CD4-positive, alpha-beta T cell (primary cell): ENCODE measurements at regions not wholly inside any gene's neighbourhood (a gene's known extent, or its start where the extent isn't known, plus 50 kb on each side); places are given as distances from the start of the nearest gene placed in this dataset.

ENCODE experiments used
- ATAC-seq: fragments of 200-7000 bp; cut with Tn5 transposase; one replicate; pipeline ENCODE4 v1.10.0; 2022; ENCODE audit warnings: mild to moderate bottlenecking; ENCODE audit not compliant: poor library complexity
- CTCF ChIA-PET: fragments of 350-600 bp; sonication (Branson Sonifier 250); formaldehyde crosslinking; loops from one replicate; lab custom pipeline; 2021; ENCODE audit warnings: antibody characterized with exemption, inconsistent platforms; lab: Charles Lee
- POLR2A ChIA-PET: fragments of 350-600 bp; sonication (Branson Sonifier 250); formaldehyde crosslinking; loops from one replicate; lab custom pipeline; 2021; ENCODE audit warnings: antibody characterized with exemption, inconsistent platforms; lab: Charles Lee
- DNase-seq, 14 experiments: peaks; one replicate each; pipeline ENCODE4 v3.0.0-alpha.2; 2013 to 2020; ENCODE audit warnings: mixed read lengths in 2 of 14
- H3K27ac ChIP-seq, 2 donors: one replicate each; pipeline versions ENCODE4 v1.5.1 to v1.7.0; 2013; ENCODE audit warnings: low read length in 2 of 2, low read depth in 1 of 2, mild to moderate bottlenecking in 1 of 2
- H3K27me3 ChIP-seq, 2 experiments: 1 replicate in 1 of 2; 2 replicates in 1 of 2; pipeline versions ENCODE4 v1.6.1 to v1.7.0; 2013; ENCODE audit warnings: low read length in 2 of 2, control low read depth in 1 of 2, mild to moderate bottlenecking in 1 of 2, moderate library complexity in 1 of 2; ENCODE audit not compliant: insufficient read depth in 2 of 2, control insufficient read depth in 1 of 2
- H3K36me3 ChIP-seq: one replicate; pipeline ENCODE4 v1.6.1; 2013; ENCODE audit warnings: low read length, control low read depth; ENCODE audit not compliant: insufficient read depth
- H3K4me1 ChIP-seq: one replicate; pipeline ENCODE4 v1.6.1; 2013; ENCODE audit warnings: low read length, control low read depth; ENCODE audit not compliant: insufficient read depth
- H3K4me3 ChIP-seq: one replicate; pipeline ENCODE4 v1.5.1; 2013; ENCODE audit warnings: mild to moderate bottlenecking, low read length, moderate library complexity
- H3K9me3 ChIP-seq, 2 experiments: 1 replicate in 1 of 2; 2 replicates in 1 of 2; pipeline versions ENCODE4 v1.6.1 to v1.7.0; 2013; ENCODE audit warnings: low read length in 2 of 2, mild to moderate bottlenecking in 2 of 2, control low read depth in 1 of 2, moderate library complexity in 1 of 2; ENCODE audit not compliant: control insufficient read depth in 1 of 2, insufficient read depth in 1 of 2
- H3K27ac Mint-ChIP-seq: one replicate; pipeline ENCODE4 v1.8.0; 2020; ENCODE audit warnings: mixed read lengths
- H3K27me3 Mint-ChIP-seq: one replicate; pipeline ENCODE4 v1.8.0; 2021; ENCODE audit warnings: mixed read lengths
- H3K36me3 Mint-ChIP-seq: one replicate; pipeline ENCODE4 v1.8.0; 2021; ENCODE audit warnings: low read depth, mixed read lengths
- H3K4me1 Mint-ChIP-seq: one replicate; pipeline ENCODE4 v1.8.0; 2021; ENCODE audit warnings: low read depth, mixed read lengths
- H3K4me3 Mint-ChIP-seq: one replicate; pipeline ENCODE4 v1.8.0; 2020; ENCODE audit warnings: mild to moderate bottlenecking, mixed read lengths
- H3K9me3 Mint-ChIP-seq: one replicate; pipeline ENCODE4 v1.8.0; 2020; ENCODE audit warnings: mixed read lengths
- CTCF ChIP-seq: fragments of 200-600 bp; IDR thresholded peaks from one replicate; pipeline ENCODE4 v1.8.0; 2022; ENCODE audit warnings: antibody characterized with exemption, mild to moderate bottlenecking
- intact Hi-C, 2 experiments: fragments of 100-400 bp; cut with DNase I in 1 of 2; cut with micrococcal nuclease in 1 of 2; formaldehyde crosslinking; loops; one replicate each; pipeline versions ENCODE4 v1.15.1 to v1.9.0; 2023 to 2025; cut with DNase I, micrococcal nuclease

- Histone ChIP-seq H3K9me3 (no peaks in the 10 kb centered on the region), H3K27ac (no peak overlapping the region), H3K4me1 (no peaks in the 10 kb centered on the region), H3K36me3 (no peaks in the 10 kb centered on the region), H3K27me3 (no peaks in the 10 kb centered on the region), H3K4me3 (no peak overlapping the region)
- H3K27ac Mint-ChIP-seq, result no peak overlapping the region
- intact Hi-C loops, result no loop called here
- ChIA-PET CTCF (no interaction called here), POLR2A (no interaction called here)
- no peak for TF ChIP-seq CTCF
- ATAC-seq (no peak), DNase-seq (no peak)
- no peak overlapping the region for H3K4me3 Mint-ChIP-seq
- no peaks in the 10 kb centered on the region for H3K4me1 Mint-ChIP-seq
- no peaks in the 10 kb centered on the region for H3K36me3 Mint-ChIP-seq
- H3K27me3 Mint-ChIP-seq, result peaks cover 15% of the 10 kb centered on the region
- H3K9me3 Mint-ChIP-seq, result no peaks in the 10 kb centered on the region
These were observed 150.6 kb downstream of the GAS1 start for GRCh38 chr9:86796666-86797065.

GRCh38 chr9:86795823-86796553 is 151.3 kb downstream of the GAS1 start:
- intact Hi-C loops, result no loop called here
- Mint-ChIP-seq H3K27me3 (peaks cover 15% of the 10 kb centered on the region), H3K4me3 (no peak overlapping the region), H3K4me1 (no peaks in the 10 kb centered on the region), H3K27ac (no peak overlapping the region), H3K9me3 (no peaks in the 10 kb centered on the region), H3K36me3 (no peaks in the 10 kb centered on the region)
- no peak overlapping the region for H3K4me3 ChIP-seq
- H3K4me1 ChIP-seq, result no peaks in the 10 kb centered on the region
- ChIA-PET CTCF (no interaction called here), POLR2A (no interaction called here)
- H3K27me3 ChIP-seq, result no peaks in the 10 kb centered on the region
- H3K27ac ChIP-seq, result no peak overlapping the region
- H3K36me3 ChIP-seq, result no peaks in the 10 kb centered on the region
- DNase-seq (no peak), ATAC-seq (no peak)
- H3K9me3 ChIP-seq, result no peaks in the 10 kb centered on the region
- no peak for TF ChIP-seq CTCF

- Mint-ChIP-seq H3K4me3 (no peak overlapping the region), H3K36me3 (no peaks in the 10 kb centered on the region), H3K9me3 (no peaks in the 10 kb centered on the region), H3K4me1 (no peaks in the 10 kb centered on the region), H3K27me3 (peaks cover 20% of the 10 kb centered on the region), H3K27ac (no peak overlapping the region)
- no peaks in the 10 kb centered on the region for H3K36me3 ChIP-seq
- no peaks in the 10 kb centered on the region for H3K9me3 ChIP-seq
- no peaks in the 10 kb centered on the region for H3K4me1 ChIP-seq
- TF ChIP-seq CTCF, result no peak
- intact Hi-C loops, result no loop called here
- no peak overlapping the region for H3K27ac ChIP-seq
- CTCF ChIA-PET, result no interaction called here
- ATAC-seq (no peak), DNase-seq (no peak)
- H3K27me3 ChIP-seq, result no peaks in the 10 kb centered on the region
- POLR2A ChIA-PET, result no interaction called here
- no peak overlapping the region for H3K4me3 ChIP-seq
These were observed 152.3 kb downstream of the GAS1 start for GRCh38 chr9:86795047-86795442.
